DND-41 (cell line): ENCODE measurements at regions not wholly inside any gene's neighbourhood (a gene's known extent, or its start where the extent isn't known, plus 50 kb on each side); places are given as distances from the start of the nearest gene placed in this dataset.

ENCODE experiments used
- EZH2 ChIP-seq: IDR thresholded peaks from 3 replicates; pipeline ENCODE4 v1.6.1; 2012; ENCODE audit warnings: borderline replicate concordance, low read depth, mild to moderate bottlenecking, moderate library complexity, low read length, inconsistent platforms; ENCODE audit not compliant: severe bottlenecking
- TF ChIP-seq, protein P1 (sequence below): IDR thresholded peaks from 2 replicates; pipeline ENCODE4 v1.5.1; 2012; ENCODE audit warnings: borderline replicate concordance, low read length, moderate library complexity, mild to moderate bottlenecking; ENCODE audit not compliant: poor library complexity, severe bottlenecking; ENCODE audit errors: extremely low read depth

- TF ChIP-seq, protein P1, sequence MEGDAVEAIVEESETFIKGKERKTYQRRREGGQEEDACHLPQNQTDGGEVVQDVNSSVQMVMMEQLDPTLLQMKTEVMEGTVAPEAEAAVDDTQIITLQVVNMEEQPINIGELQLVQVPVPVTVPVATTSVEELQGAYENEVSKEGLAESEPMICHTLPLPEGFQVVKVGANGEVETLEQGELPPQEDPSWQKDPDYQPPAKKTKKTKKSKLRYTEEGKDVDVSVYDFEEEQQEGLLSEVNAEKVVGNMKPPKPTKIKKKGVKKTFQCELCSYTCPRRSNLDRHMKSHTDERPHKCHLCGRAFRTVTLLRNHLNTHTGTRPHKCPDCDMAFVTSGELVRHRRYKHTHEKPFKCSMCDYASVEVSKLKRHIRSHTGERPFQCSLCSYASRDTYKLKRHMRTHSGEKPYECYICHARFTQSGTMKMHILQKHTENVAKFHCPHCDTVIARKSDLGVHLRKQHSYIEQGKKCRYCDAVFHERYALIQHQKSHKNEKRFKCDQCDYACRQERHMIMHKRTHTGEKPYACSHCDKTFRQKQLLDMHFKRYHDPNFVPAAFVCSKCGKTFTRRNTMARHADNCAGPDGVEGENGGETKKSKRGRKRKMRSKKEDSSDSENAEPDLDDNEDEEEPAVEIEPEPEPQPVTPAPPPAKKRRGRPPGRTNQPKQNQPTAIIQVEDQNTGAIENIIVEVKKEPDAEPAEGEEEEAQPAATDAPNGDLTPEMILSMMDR, result no peak
- TF ChIP-seq EZH2, result no peak
These were observed 106.0 kb upstream of the SYT6 start for GRCh38 chr1:114259511-114260160.
